Astrocyte (in vitro differentiated cells and primary cell): ENCODE measurements at regions not wholly inside any gene's neighbourhood (a gene's known extent, or its start where the extent isn't known, plus 50 kb on each side); places are given as distances from the start of the nearest gene placed in this dataset.

Experiments
- DNase-seq: peaks from one replicate; pipeline ENCODE4 v3.0.0-alpha.2; 2010; ENCODE audit warnings: low read depth
- FAIRE-seq: peaks from 2 replicates; lab custom pipeline; 2011; peaks lifted over from hg19 to GRCh38; lab: Jason Lieb, UNC
- H2AFZ ChIP-seq: 2 replicates; pipeline ENCODE4 v1.6.0; 2012; ENCODE audit warnings: low read depth, low read length, inconsistent platforms
- H3K27ac ChIP-seq: 2 replicates; pipeline ENCODE4 v1.5.1; 2011; ENCODE audit warnings: low read depth, low read length, inconsistent platforms
- H3K27me3 ChIP-seq: 2 replicates; pipeline ENCODE4 v1.6.0; 2011; ENCODE audit warnings: low read length, inconsistent platforms; ENCODE audit not compliant: insufficient read depth
- H3K36me3 ChIP-seq: 2 replicates; pipeline ENCODE4 v1.5.1; 2011; ENCODE audit warnings: low read length, inconsistent platforms; ENCODE audit not compliant: insufficient read depth
- H3K4me1 ChIP-seq: 2 replicates; pipeline ENCODE4 v1.5.1; 2011; ENCODE audit warnings: low read length, inconsistent platforms; ENCODE audit not compliant: insufficient read depth
- H3K4me2 ChIP-seq: 2 replicates; pipeline ENCODE4 v1.6.0; 2012; ENCODE audit warnings: low read length, inconsistent platforms
- H3K4me3 ChIP-seq: 2 replicates; pipeline ENCODE4 v1.5.1; 2011; ENCODE audit warnings: low read depth, mild to moderate bottlenecking, low read length, inconsistent platforms; ENCODE audit not compliant: insufficient read depth
- H3K79me2 ChIP-seq: 2 replicates; pipeline ENCODE4 v1.6.0; 2012; ENCODE audit warnings: mild to moderate bottlenecking, low read length, inconsistent platforms; ENCODE audit not compliant: insufficient read depth
- H3K9ac ChIP-seq: 2 replicates; pipeline ENCODE4 v1.6.0; 2012; ENCODE audit warnings: mild to moderate bottlenecking, low read length, inconsistent platforms
- H3K9me3 ChIP-seq: 2 replicates; pipeline ENCODE4 v1.5.1; 2012; ENCODE audit warnings: low read depth, mild to moderate bottlenecking, low read length, inconsistent platforms; ENCODE audit not compliant: insufficient read depth
- H4K20me1 ChIP-seq: 2 replicates; pipeline ENCODE4 v1.6.0; 2012; ENCODE audit warnings: low read length, inconsistent platforms; ENCODE audit not compliant: insufficient read depth
- H3K27ac Mint-ChIP-seq: one replicate; pipeline ENCODE4 v1.8.0; 2021; ENCODE audit warnings: mild to moderate bottlenecking, mixed read lengths; ENCODE audit not compliant: unreplicated experiment
- H3K27me3 Mint-ChIP-seq: one replicate; pipeline ENCODE4 v1.8.0; 2021; ENCODE audit warnings: low read depth, mixed read lengths; ENCODE audit not compliant: unreplicated experiment
- H3K36me3 Mint-ChIP-seq: one replicate; pipeline ENCODE4 v1.8.0; 2021; ENCODE audit warnings: low read depth, mixed read lengths; ENCODE audit not compliant: unreplicated experiment
- H3K4me1 Mint-ChIP-seq: one replicate; pipeline ENCODE4 v1.8.0; 2021; ENCODE audit warnings: low read depth, mixed read lengths; ENCODE audit not compliant: unreplicated experiment
- H3K4me3 Mint-ChIP-seq: one replicate; pipeline ENCODE4 v1.8.0; 2021; ENCODE audit warnings: mild to moderate bottlenecking, moderate library complexity, mixed read lengths; ENCODE audit not compliant: unreplicated experiment
- H3K9me3 Mint-ChIP-seq: one replicate; pipeline ENCODE4 v1.8.0; 2021; ENCODE audit warnings: mild to moderate bottlenecking, mixed read lengths; ENCODE audit not compliant: unreplicated experiment
- CTCF ChIP-seq: IDR thresholded peaks from 2 replicates; pipeline ENCODE4 v1.5.1; 2011; ENCODE audit warnings: low read depth, mild to moderate bottlenecking, inconsistent platforms, low read length, moderate library complexity; ENCODE audit not compliant: insufficient read depth
- EZH2 ChIP-seq: IDR thresholded peaks from 2 replicates; pipeline ENCODE4 v1.6.1; 2012; ENCODE audit warnings: mild to moderate bottlenecking, low read length, inconsistent platforms; ENCODE audit not compliant: insufficient read depth

- Mint-ChIP-seq H3K36me3 (peaks cover 2% of the 10 kb centered on the region), H3K4me3 (no peak overlapping the region), H3K27me3 (no peaks in the 10 kb centered on the region), H3K27ac (no peak overlapping the region), H3K4me1 (peaks cover 20% of the 10 kb centered on the region), H3K9me3 (peaks cover 6% of the 10 kb centered on the region)
- Histone ChIP-seq H3K9ac (no peak overlapping the region), H3K27me3 (no peaks in the 10 kb centered on the region), H3K4me2 (no peak overlapping the region), H2AFZ (no peak overlapping the region), H3K79me2 (no peaks in the 10 kb centered on the region), H3K9me3 (no peaks in the 10 kb centered on the region), H3K4me3 (no peak overlapping the region), H3K36me3 (no peaks in the 10 kb centered on the region), H4K20me1 (no peaks in the 10 kb centered on the region), H3K4me1 (no peaks in the 10 kb centered on the region), H3K27ac (no peak overlapping the region)
- DNase-seq (no peak), FAIRE-seq (peak; percentile 13)
- TF ChIP-seq CTCF (no peak), EZH2 (no peak)
Observed at GRCh38 chr14:61963926-61964325, 201.7 kb downstream of the SNAPC1 start.

GRCh38 chr14:61965030-61965745 lies 203.0 kb downstream of the SNAPC1 start:
- Histone ChIP-seq H3K36me3 (no peaks in the 10 kb centered on the region), H4K20me1 (no peaks in the 10 kb centered on the region), H3K4me3 (no peak overlapping the region), H3K79me2 (no peaks in the 10 kb centered on the region), H3K4me2 (peak overlapping the region; percentile 5), H2AFZ (no peak overlapping the region), H3K9ac (no peak overlapping the region), H3K27me3 (no peaks in the 10 kb centered on the region), H3K9me3 (no peaks in the 10 kb centered on the region), H3K4me1 (no peaks in the 10 kb centered on the region), H3K27ac (no peak overlapping the region)
- no peak overlapping the region for H3K4me3 Mint-ChIP-seq
- no peak for FAIRE-seq
- H3K9me3 Mint-ChIP-seq = peaks cover 6% of the 10 kb centered on the region
- TF ChIP-seq EZH2 (no peak), CTCF (no peak)
- H3K27me3 Mint-ChIP-seq = no peaks in the 10 kb centered on the region
- DNase-seq = peak; percentile 81
- H3K27ac Mint-ChIP-seq = peak overlapping the region; percentile 83
- H3K36me3 Mint-ChIP-seq = peaks cover 2% of the 10 kb centered on the region
- peaks cover 20% of the 10 kb centered on the region for H3K4me1 Mint-ChIP-seq

- Histone ChIP-seq H4K20me1 (no peaks in the 10 kb centered on the region), H3K79me2 (no peaks in the 10 kb centered on the region), H3K4me1 (no peaks in the 10 kb centered on the region), H3K4me3 (no peak overlapping the region), H3K27me3 (no peaks in the 10 kb centered on the region), H2AFZ (no peak overlapping the region), H3K9me3 (no peaks in the 10 kb centered on the region), H3K27ac (no peak overlapping the region), H3K36me3 (no peaks in the 10 kb centered on the region), H3K9ac (no peak overlapping the region), H3K4me2 (no peak overlapping the region)
- DNase-seq (no peak), FAIRE-seq (no peak)
- Mint-ChIP-seq H3K9me3 (peaks cover 8% of the 10 kb centered on the region), H3K27ac (no peak overlapping the region), H3K4me1 (peaks cover 20% of the 10 kb centered on the region), H3K27me3 (no peaks in the 10 kb centered on the region), H3K4me3 (no peak overlapping the region), H3K36me3 (no peaks in the 10 kb centered on the region)
- TF ChIP-seq EZH2 = no peak
- TF ChIP-seq CTCF = no peak
Observed at GRCh38 chr14:61968207-61968606, 206.0 kb downstream of the SNAPC1 start.
